ENCODE measurements at regions not wholly inside any gene's neighbourhood (a gene's known extent, or its start where the extent isn't known, plus 50 kb on each side); places are given as distances from the start of the nearest gene placed in this dataset.

GRCh38 chrX:139327355-139327754 is 203.2 kb upstream of the F9 start:
- no peak for TF ChIP-seq CTCF (IDR thresholded peaks at IDR 0.05)
- no peak for TF ChIP-seq POLR2A (IDR thresholded peaks at IDR 0.05)

All from Peyer's patch (tissue), 4 donors.